Thoracic aorta (tissue), 2 donors: ENCODE measurements at regions not wholly inside any gene's neighbourhood (a gene's known extent, or its start where the extent isn't known, plus 50 kb on each side); places are given as distances from the start of the nearest gene placed in this dataset.
A peak's percentile ranks its signal among the peaks of the same experiment; 100 is the strongest.

Source experiments
- ATAC-seq: fragments of 150-250 bp; one replicate; pipeline ENCODE4 v1.8.0; 2017; ENCODE audit warnings: low read depth; ENCODE audit not compliant: insufficient number of reproducible peaks, low FRiP score
- DNase-seq: peaks from one replicate; pipeline ENCODE4 v3.0.0-alpha.2; 2020; ENCODE audit warnings: low spot score
- H3K27ac ChIP-seq, 2 donors: fragments of 200-600 bp; sonication (generic); 1 replicate in 1 of 2; 2 replicates in 1 of 2; pipeline ENCODE4 v1.5.1; 2016; ENCODE audit warnings: mild to moderate bottlenecking in 2 of 2, moderate library complexity in 2 of 2
- H3K27me3 ChIP-seq: fragments of 200-600 bp; sonication (generic); replicated peaks from 2 replicates; pipeline ENCODE4 v1.6.0; 2016; ENCODE audit warnings: mild to moderate bottlenecking; ENCODE audit not compliant: insufficient read depth
- H3K36me3 ChIP-seq: fragments of 200-600 bp; sonication (generic); one replicate; pipeline ENCODE4 v1.5.1; 2016
- H3K4me1 ChIP-seq, 2 donors: fragments of 200-600 bp; sonication (generic); 1 replicate in 1 of 2; 2 replicates in 1 of 2; pipeline versions ENCODE4 v1.5.1 to v1.6.0; 2016; ENCODE audit warnings: low read depth in 2 of 2, mild to moderate bottlenecking in 1 of 2; ENCODE audit not compliant: control insufficient read depth in 1 of 2
- H3K4me3 ChIP-seq: fragments of 200-600 bp; sonication (generic); 2 replicates; pipeline ENCODE4 v1.5.1; 2016; ENCODE audit warnings: mild to moderate bottlenecking
- H3K9me3 ChIP-seq: fragments of 200-600 bp; sonication (generic); 2 replicates; pipeline ENCODE4 v1.5.1; 2016
- CTCF ChIP-seq: fragments of 200-600 bp; sonication (generic); IDR thresholded peaks from one replicate; pipeline ENCODE4 v1.5.1; 2019; ENCODE audit warnings: antibody characterized with exemption

DNA sequence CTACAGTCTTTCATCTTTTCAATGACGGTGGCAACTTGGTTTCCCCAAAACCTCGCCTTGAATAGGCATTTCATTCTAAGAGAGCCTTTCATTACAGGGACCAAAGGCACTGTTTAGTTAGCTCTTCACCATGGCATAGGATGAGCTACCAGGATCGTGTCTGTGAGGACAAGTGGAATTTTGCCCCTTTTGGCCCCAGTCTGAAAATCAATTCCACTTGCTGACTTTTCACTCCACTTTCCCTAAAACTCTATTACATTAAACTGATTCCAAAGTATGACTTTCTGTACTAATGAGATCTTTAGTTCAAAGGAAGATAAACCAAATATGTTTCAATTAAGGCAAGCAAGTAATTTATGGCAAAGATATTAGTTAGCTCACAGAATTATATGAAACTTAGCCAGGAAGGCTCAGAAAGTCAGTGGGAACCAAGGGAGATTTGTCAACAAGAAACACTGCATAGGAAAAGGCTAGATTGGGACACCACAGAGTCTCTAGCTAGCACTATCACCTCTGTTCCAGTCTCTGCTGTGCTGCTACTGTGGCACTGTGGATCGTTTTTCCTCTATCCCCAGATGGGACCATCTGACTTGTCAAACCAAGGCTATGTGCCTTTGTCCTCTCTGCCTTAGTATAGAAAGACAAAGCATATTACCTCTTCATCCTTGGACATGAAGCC lies 145.6 kb downstream of the SLC7A11 start:
- no peaks in the 10 kb centered on the region for H3K27me3 ChIP-seq
- TF ChIP-seq CTCF: no peak
- DNase-seq (no peak), ATAC-seq (no peak)
- H3K4me1 ChIP-seq: peaks cover 0 to 9% of the 10 kb centered on the region in 2 donors
- H3K27ac ChIP-seq: no peak overlapping the region
- no peaks in the 10 kb centered on the region for H3K36me3 ChIP-seq
- no peaks in the 10 kb centered on the region for H3K9me3 ChIP-seq
- no peak overlapping the region for H3K4me3 ChIP-seq

DNA sequence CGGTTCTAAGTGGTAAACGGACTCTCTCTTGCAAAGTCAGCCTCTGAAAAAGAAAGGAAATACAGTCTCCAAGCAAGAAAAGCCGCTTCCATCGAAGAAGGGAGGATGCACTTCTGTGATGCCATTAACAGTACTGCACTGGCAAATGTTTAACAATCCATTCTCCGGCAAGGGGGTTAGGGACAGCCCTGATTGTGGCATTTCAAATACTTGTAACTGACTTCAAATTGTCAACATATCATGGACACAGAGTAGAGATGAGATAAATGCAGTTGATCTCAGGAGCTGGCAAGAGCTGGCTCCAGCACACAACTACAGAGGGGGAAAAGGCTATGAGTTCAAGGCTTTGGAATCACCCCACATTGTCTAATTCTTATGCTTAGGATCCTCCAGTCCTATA lies 146.8 kb downstream of the SLC7A11 start:
- Histone ChIP-seq H3K36me3 (no peaks in the 10 kb centered on the region), H3K27ac (no peak overlapping the region), H3K4me1 (peaks cover 0 to 7% of the 10 kb centered on the region in 2 donors), H3K27me3 (no peaks in the 10 kb centered on the region), H3K4me3 (no peak overlapping the region), H3K9me3 (no peaks in the 10 kb centered on the region)
- ATAC-seq (no peak), DNase-seq (no peak)
- no peak for TF ChIP-seq CTCF

GRCh38 chr4:138092060-138092459 lies 150.1 kb downstream of the SLC7A11 start:
- H3K36me3 ChIP-seq: no peaks in the 10 kb centered on the region
- no peak overlapping the region for H3K4me3 ChIP-seq
- no peak for TF ChIP-seq CTCF
- ATAC-seq (no peak), DNase-seq (no peak)
- no peaks in the 10 kb centered on the region for H3K9me3 ChIP-seq
- H3K27me3 ChIP-seq: no peaks in the 10 kb centered on the region
- peaks cover 0 to 17% of the 10 kb centered on the region in 2 donors for H3K4me1 ChIP-seq
- no peak overlapping the region for H3K27ac ChIP-seq

GRCh38 chr4:138090918-138091676 lies 151.1 kb downstream of the SLC7A11 start:
- H3K9me3 ChIP-seq: no peaks in the 10 kb centered on the region
- peaks cover 3 to 27% of the 10 kb centered on the region in 2 donors for H3K4me1 ChIP-seq
- peak overlapping the region; percentile 59 for H3K4me3 ChIP-seq
- ATAC-seq: no peak
- H3K36me3 ChIP-seq: no peaks in the 10 kb centered on the region
- no peak overlapping the region for H3K27ac ChIP-seq
- no peaks in the 10 kb centered on the region for H3K27me3 ChIP-seq
- TF ChIP-seq CTCF: no peak
- no peak for DNase-seq

DNA sequence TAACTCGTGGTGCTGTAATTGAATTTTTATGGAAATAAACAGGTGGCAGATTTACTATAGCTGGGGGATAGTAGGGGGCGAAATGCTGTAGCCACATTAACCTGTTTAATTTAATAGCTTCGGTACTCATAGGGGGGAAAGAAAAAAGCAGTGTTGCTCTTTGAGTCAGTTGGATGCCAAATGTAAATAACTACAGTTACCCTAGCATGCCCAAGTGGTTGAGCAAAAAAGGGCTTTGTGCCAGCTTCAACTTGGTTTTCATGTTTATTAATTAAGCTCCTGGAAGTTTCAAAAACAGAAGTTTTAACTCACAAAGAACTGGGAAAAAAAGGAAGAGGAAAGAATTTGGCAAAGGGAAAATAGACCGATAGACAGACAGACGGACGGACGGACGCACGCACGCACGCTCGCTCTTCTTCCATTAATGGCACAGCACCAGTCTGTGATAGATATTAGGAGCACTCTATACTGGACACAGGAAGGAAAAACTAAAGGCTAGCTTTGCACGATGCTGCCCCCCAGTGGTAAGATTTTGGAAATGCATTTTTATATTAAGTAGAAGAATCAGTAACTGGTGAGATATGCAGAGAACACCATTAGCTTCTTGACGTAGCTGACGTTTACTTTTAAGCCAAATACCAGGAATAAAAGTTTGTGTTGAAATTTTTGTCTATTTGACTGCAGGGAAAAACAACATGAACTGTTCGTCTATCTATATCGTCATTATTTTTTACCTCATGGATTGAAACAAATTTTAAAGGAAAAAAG lies 151.8 kb downstream of the SLC7A11 start:
- no peak for ATAC-seq
- Histone ChIP-seq H3K4me1 (peaks cover 7 to 31% of the 10 kb centered on the region in 2 donors), H3K36me3 (no peaks in the 10 kb centered on the region), H3K4me3 (peak overlapping the region; percentile 59), H3K27me3 (no peaks in the 10 kb centered on the region), H3K9me3 (no peaks in the 10 kb centered on the region), H3K27ac (no peak overlapping the region)
- no peak for DNase-seq
- TF ChIP-seq CTCF: peak; percentile 82
